NCI-H524 (cell line): ENCODE measurements at regions not wholly inside any gene's neighbourhood (a gene's known extent, or its start where the extent isn't known, plus 50 kb on each side); places are given as distances from the start of the nearest gene placed in this dataset.
"Not testable (repeated sequence)": the region's sequence is repeated elsewhere in the genome, so short reads cannot be mapped to it uniquely, and the experiment has no call there.

Source experiments
- DNase-seq, 2 experiments: peaks; one replicate each; lab custom pipeline; 2025; lab: John Stamatoyannopoulos, UW

DNA sequence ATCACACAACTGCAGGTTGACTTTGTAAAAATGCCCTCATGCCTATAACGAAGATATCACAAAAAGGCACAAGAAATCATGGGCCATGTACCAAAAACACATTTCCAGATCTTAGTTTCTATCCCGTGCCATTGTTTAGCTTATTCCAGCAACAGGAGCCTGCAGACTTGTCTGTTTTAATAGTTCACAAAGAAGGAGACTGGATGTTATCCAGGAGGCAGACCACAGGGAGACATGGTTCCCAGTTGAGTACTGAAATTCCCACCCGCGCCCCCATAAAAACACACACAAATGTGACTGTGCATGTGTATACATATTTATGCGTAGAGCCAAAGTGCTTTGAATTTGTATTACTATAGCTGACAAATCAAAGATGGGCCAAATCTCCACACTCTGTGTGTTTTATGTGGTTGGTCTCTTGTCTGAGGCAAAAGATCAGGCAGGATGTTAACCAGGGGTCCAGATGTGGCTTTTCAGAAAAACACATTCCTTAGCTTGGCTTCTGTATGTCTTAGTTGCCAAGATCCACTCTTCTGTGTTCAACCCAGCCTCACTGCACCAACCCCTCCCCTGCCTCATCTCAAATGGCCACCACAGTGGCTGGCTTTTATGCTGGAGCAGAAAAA is 469.2 kb upstream of the DIPK2B start:
- no peak for DNase-seq

DNA sequence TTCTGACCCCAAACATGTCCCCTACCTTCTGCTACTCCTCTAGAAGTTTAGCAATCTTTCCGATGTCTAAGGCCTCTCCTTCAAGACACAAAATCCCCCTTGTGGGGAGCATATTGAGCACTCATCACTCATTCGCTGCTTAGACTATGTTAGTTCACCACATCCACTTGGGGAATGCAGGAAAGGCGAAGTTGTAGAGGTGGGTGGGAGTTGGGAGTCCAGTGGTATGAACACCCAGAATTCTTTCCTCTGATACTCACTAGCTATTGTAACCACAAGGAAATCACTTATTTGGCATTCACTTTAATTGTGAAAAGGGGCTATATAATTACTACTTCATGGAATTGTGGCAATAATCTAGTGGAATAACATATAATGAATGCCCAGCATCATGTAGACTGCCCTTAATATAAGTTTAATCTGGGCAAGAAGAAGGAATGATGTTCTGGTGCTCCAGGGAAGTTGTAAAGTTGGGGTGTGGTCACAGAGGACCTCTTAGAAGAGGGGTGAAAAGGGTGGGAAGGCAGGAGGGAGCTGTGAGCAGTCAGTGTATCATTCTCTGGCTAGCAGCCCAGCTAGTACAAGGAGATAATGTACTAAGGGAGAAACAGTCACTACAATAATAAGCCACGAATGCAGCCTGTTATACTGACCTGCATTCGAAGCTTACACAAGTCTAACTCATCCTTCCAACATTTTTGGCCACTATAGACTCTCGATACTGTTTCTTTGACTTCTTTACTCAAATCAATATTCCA is 468.2 kb upstream of the DIPK2B start:
- no peak for DNase-seq

DNA sequence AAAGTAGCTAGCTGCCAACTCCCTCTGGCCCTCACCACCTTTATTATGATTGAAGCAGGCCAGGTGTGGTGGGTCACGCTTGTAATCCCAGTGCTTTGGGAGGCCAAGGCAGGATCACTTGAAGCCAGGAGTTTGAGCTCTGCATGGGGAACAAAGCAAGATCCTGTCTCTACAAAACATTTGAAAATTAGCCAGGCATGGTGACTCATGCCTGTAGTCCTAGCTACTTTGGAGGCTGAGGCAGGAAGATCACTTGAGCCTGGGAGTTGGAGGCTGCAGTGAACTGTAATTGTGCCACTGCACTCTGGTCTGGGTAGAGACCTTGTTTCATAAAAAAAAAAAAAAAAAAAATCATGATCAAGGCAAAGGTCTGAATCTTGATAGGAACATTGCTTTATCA is 467.0 kb upstream of the DIPK2B start:
- DNase-seq = no peak

DNA sequence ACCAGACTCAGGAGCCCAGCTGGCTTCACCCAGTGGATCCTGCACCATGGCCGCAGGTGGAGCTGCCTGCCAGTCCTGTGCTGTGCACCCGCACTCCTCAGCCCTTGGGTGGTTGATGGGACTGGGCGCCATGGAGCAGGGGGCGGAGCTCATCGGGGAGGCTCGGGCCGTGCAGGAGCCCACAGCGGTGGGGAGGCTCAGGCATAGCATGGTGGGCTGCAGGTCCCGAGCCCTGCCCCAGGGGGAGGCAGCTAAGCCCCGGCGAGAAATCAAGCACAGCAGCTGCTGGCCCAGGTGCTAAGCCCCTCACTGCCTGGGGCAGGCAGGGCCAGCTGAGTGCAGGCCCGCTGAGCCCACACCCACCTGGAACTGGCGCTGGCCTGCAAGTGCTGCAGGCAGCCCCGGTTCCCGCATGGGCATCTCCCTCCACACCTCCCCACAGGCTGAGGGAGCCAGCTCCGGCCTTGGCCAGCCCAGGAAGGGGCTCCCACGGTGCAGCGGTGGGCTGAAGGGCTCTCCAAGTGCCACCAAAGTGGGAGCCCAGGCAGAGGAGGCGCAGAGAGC is 464.1 kb upstream of the DIPK2B start:
- no peak for DNase-seq

DNA sequence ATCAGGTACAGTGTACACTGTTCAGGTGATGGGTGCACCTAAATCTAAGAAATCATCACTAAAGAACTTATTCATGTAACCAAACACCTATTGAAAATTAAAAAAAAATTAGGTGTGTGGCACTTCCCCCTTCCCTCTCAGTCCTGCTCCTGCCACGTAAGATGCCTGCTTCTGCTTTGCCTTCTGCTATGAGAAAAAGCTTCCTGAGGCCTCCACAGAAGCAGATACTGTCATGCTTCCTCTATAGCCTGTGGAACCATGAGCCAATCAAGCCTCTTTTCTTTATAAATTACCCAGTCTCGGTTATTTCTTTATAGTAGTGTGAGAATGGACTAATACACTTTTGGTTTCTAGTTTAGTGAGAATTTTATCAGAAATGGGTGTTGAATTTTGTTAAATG is 459.8 kb upstream of the DIPK2B start:
- DNase-seq = no peak

DNA sequence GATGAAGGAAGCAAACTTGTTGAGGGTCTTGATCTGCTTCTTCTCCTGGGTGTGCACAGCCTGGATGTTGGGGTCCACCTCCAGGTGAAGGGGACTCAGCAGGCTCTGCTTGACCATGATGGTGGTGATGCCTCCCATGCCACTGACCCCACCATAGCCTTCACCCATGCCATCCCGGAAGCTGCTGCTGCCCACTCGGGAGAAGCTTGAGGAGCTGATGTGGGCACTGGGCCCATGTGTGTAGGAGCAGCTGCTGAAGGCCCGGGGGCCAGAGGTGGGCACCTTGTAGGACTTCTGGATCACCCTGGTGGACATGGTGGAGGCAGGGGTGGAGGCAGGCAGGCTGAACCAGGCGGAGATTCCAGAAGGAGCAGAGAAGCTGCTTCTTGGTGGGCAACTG is 432.7 kb upstream of the DIPK2B start:
- DNase-seq = no peak

DNA sequence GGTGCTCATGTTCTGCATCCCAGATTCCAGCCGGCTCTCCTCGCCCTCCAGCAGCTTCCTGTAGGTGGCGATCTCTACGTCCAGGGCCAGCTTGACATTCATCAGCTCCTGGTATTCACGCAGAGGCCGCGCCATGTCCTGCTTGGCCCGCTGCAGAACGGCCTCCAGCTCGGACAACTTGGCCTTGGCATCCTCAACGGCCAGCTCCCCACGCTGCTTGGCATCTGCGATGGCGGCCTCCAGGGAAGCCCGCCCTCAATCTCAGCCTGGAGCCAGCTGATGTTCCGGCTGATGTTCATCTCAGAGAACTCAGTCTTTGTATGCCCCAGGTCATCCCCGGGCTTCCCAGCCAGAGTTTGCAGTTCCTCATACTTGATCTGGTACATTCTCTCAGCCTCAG is 431.8 kb upstream of the DIPK2B start:
- DNase-seq = no peak

DNA sequence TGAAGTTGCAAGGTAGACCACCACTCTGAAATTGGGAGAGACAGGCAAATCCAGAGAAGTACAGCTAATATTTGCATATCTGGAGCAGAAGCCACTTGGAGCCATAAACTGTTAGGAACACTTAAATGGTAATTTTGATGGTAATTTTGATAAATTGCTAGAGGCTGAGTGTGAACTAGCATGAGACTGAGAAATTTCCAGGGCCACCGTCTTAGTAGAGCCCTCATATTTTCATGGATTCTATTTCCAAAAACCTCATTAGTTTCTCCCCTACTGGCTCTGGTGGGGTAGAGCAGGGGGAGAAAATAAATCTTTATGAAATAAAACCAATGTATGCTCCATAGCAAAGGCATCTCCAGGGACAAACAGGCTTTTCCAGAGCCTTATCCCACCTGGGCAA is 429.4 kb upstream of the DIPK2B start:
- no peak for DNase-seq

DNA sequence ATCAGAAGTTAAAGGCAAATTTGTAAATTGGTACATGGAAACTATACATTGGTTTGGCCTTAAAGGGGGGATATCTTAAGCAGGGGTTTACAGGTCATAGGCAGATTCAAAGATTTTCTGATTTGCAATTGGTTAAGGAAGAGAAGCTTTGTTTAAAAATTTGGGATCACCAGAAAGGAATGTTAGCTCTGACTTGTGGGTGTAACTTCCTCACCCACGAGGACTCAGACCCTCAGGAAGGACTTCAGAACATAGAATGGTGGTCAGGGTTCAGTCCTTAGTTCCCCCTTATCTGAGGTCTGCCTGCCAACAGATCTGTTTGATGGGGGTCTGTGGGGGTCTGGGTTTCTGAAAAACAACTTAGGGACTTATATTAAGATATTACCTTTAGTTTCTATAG is 427.4 kb upstream of the DIPK2B start:
- no peak for DNase-seq

DNA sequence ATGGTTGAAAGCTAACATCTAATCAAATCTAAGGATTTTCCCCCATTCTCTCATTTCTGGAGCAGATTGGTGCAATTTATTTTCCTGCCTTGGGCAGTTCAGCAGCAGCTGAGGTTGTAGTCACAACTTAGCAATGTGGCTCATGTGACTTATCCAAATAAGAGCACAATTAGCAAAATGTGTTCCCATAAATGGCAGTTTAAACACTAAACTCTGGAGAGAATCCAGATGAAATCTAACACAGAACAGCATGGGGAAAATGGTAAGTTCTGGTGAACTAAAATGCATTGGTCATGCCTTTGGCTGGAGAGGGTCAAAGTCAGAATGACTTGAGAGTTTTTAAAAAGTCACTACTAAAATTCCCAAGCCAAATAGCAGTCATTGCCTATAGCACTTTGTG is 422.6 kb upstream of the DIPK2B start:
- DNase-seq = no peak

DNA sequence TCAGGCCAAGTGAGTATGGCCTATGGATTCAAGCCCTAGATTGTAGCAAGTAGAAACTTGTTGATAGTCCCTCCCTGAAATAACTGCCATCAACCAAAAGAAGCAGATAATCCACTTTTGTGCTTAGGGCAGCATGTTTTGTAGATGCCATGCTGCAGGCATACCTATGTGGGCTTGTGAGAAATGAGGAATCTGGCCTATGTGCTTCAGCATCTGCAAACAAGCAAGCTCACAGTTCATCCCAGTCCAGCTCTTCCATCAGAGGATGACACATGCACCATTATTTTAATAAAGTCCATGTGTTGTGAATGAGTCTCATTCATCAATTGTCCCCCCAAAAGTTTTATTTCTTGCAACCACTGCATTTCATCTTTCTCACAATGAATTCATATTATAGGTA is 421.9 kb upstream of the DIPK2B start:
- DNase-seq = no peak

DNA sequence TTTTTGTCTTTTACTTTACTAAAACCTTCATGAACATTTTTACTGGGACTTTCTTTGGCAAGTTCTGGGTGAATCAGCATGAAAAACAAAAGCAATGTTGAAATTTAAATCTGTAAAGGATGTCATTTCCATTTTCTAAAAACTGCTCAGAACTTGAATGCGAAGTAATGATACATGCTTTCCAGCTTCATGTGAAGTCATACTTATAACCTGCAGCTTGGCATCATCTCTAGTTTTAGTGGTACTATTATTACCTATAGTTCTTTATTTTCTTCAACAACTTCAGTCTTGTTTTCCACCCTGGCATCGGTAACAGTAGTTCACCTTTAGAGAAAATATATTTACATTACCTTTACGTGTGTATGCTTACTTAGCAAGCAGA is 421.4 kb upstream of the DIPK2B start:
- DNase-seq = no peak

DNA sequence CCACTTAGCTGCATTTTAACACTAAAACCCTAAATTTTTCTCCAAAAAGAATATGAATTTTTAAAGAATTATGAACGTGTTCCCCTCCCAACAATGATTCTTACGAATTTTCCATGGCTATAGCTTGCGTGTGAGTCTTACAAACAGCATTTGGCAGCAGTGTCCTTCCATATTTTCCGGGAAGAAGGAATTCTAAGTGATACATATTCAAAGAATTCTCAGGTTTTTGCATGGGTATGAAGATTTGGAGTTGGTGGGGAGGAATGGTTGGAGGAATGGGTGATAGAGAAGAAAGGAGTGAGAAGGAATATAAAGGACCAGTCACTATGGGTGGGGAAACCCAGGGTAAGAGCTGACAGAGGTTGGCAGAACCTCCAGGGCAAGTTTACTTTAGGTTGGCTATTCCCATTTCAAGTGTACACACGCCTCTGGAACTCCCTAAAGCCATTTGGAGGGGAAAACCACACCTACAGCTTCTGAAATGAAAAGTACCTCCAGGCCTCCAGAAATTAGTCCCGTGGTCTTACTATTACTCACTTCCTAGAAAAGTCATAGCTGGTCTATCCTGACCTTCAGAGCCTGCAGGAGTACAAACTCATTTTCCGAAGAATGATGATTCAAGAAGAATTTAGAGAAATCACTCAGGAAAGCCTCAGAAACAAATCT is 420.8 kb upstream of the DIPK2B start:
- no peak for DNase-seq

DNA sequence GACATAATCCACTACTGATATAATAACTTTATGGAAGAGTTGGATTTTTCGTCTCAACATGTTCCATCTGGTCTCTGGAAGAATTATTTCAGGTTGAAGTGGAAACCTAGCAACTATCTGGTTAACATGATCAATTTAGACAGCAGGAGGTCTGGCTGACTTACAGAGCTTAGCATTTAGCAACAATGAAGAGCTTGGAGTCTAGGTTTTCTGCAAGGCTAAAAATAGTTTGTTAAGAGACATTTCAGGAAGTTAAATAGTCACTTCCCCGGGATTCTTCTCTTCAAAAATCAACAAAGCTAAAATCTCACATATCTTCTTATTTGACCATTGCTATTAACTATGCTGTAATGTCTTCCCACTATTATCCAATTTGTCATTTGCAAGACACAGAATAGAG is 418.6 kb upstream of the DIPK2B start:
- peak in 1 of 2 experiments; percentile 37 for DNase-seq

DNA sequence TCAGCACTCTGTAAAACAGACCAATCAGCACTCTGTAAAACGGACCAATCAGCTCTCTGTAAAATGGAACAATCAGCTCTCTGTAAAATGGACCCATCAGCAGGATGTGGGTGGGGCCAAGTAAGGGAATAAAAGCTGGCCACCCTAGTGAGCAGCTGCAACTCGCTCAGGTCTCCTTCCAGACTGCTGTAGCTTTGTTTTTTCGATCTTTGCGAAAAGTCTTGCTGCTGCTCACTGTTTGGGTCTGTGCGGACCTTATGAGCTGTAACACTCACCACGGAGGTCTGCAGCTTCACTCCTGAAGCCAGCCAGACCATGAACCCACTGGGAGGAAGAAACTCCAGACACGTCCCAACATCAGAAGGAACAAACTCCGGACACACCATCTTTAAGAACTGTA is 414.9 kb upstream of the DIPK2B start:
- DNase-seq = not testable (repeated sequence)

DNA sequence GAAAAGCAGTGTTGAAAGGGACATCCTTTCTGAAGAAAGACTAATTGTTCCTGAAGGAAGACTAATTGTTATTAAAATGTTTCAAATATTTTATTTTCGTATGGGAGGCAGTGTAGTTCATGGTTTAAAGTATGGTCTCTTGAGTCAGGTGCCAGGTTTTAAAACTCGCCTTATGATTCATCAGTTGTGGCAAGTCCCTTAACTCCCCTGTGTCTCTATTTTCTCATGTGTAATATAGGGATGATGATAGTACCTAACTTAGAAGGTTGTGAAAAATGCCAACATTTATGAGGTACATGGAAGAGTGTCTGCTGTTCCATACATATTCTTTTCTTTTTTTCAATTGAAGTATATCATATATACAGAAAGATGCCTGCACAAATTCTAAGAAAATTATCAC is 414.2 kb upstream of the DIPK2B start:
- DNase-seq = no peak

DNA sequence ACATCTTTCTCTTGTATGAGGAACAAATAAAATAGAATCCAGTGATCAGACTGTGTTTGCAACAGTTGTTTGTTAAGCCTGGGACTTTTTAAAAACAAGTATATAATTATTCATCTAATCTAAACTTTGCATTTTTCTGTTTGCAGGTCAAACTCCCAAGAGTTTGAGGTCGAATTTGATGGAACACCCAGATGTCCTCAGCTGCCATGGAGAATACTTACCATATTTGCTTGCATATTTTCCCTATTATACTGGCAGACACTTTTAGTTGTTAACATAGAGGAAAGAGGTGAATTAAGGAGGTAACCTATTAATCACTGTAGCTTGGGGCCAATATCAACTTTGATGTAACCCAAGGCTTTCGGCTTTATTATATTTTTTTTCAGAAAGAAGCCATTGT is 401.5 kb upstream of the DIPK2B start:
- DNase-seq = no peak

DNA sequence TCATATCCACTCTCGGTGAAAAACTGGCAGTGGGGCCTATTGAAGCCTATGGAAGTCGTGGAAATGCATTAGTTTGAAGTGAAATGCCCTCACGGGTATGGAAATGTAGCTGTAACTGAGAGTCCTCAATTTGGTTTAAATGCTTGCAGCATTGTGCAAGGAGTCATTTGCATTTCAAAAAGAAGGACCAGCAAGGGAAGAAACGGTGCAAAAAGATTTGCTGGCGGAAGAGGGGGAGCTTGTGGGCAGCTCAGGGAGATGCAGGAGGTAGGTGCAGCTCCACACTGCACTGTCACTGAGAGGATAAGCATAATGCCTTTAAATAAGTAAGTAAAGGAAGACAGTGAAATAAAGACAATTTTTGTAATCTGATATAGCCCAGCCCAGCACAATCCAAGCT is 400.4 kb upstream of the DIPK2B start:
- DNase-seq = no peak

DNA sequence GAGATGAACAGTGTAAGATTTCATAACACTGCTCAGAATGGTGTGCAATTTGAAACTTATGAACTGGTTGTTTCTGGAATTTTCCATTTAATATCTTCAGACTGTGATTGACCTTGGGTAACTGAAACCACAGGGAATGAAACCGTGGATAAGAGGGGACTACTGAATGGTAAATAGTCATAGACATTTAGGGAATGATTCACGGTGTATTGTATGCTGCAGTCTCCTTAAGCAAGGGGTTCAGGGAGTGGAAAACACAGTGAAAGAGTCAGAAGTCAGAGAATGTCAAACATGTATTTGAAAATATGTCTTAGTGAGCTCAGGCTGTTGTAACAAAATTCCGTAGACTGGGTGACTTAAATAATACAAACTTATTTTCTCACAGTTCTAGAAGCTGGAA is 398.2 kb upstream of the DIPK2B start:
- no peak for DNase-seq

DNA sequence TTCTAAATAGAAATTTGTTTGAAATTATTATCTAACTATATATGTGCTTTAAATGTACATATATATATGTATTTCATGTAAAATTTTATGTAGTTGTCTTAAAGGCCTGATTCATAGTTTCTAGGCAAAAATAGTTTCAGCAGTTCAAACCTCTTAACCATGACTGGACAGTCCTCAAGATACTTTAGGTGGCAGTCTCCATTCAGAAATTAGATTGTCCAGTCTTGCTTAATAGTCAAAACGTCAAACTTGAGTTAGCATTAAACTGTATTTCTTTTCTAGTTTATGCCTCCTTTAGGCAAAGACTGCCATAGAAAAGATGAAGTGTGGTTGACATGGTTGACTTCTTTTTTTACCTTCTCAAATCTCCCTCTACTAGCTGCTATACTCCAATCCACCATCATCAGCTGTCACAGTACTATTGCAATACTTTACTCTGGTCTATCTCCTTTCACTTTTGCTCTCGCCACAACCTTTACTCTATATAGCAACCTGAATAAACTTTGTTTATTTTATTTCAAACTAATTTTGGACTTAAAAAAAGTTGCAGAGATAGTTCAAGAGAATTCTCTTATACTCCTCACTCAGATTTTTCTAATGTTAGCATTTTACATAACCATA is 395.6 kb upstream of the DIPK2B start:
- no peak for DNase-seq

DNA sequence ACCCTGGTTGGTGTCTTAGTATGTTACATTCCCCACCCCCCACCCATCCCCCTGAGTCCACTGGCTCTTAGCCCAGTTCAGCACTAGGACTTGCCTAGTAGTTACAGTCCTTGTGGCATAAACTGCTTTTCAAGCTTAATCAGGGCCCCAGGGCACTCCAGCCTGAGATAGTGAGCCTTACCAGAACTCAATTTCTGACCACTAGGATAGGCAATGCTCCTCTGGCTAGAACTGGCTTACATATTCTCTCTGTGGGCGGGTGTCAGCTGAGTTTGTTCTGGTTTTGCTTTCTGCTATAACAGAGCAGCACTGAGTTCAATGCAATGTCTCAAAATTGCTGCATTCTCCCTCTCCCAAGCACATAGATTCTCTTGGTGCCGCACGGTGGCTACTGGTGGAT is 391.4 kb upstream of the DIPK2B start:
- DNase-seq = no peak

DNA sequence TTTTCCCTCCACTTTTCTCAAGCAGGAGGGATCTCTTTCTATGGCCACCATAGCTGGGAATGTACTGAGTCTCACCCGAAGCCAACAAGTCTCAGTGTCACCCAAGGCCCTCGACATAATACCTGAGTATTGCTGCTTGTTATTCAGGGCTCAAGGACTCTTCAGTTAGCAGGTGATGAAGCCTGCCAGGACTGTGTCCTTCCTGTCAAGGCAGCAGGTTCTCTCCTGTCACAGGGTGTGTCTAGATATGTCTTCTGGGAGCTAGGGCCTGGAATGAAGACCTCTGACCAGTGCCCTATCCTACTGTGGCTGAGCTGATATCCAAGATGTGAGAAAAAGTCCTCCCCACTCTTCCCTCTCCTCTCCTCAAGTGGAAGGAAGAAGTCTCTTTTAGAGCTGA is 391.0 kb upstream of the DIPK2B start:
- DNase-seq = no peak

DNA sequence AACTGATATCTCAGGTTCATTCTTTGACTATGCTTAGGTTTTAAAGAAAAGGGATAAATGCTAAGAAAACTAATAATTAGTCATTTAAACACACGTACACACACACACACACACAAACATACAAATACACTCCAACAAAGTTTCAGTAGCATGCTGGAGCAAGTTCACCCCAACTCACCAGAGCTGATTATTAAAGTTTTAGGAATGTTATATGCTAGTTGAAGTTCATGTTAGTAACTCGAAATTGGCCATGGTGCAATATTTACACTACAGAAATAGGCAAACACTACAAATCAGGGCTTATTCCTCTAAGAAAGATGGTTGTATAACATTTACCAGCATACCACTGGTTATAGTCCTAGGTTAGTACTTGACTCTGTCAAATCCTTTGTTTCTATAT is 384.0 kb upstream of the DIPK2B start:
- no peak for DNase-seq
